LNCaP clone FGC (cell line): ENCODE measurements at regions not wholly inside any gene's neighbourhood (a gene's known extent, or its start where the extent isn't known, plus 50 kb on each side); places are given as distances from the start of the nearest gene placed in this dataset.

ENCODE experiments used
- DNase-seq: peaks from one replicate; pipeline ENCODE4 v3.0.0-alpha.2; 2011; ENCODE audit warnings: low read depth
- H3K4me3 ChIP-seq: 2 replicates; pipeline ENCODE4 v1.5.1; 2011; ENCODE audit warnings: mild to moderate bottlenecking, low read depth, low read length, control low read depth
- TF ChIP-seq, protein P1 (sequence below): IDR thresholded peaks from 2 replicates; pipeline ENCODE4 v1.5.1; 2012; ENCODE audit warnings: mild to moderate bottlenecking; ENCODE audit not compliant: control insufficient read depth, insufficient read depth; ENCODE audit errors: extremely low read depth

GRCh38 chr1:69406244-69406643 is 161.5 kb upstream of the LRRC7 start:
- no peak overlapping the region for H3K4me3 ChIP-seq
- TF ChIP-seq, protein P1, sequence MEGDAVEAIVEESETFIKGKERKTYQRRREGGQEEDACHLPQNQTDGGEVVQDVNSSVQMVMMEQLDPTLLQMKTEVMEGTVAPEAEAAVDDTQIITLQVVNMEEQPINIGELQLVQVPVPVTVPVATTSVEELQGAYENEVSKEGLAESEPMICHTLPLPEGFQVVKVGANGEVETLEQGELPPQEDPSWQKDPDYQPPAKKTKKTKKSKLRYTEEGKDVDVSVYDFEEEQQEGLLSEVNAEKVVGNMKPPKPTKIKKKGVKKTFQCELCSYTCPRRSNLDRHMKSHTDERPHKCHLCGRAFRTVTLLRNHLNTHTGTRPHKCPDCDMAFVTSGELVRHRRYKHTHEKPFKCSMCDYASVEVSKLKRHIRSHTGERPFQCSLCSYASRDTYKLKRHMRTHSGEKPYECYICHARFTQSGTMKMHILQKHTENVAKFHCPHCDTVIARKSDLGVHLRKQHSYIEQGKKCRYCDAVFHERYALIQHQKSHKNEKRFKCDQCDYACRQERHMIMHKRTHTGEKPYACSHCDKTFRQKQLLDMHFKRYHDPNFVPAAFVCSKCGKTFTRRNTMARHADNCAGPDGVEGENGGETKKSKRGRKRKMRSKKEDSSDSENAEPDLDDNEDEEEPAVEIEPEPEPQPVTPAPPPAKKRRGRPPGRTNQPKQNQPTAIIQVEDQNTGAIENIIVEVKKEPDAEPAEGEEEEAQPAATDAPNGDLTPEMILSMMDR = no peak
- no peak for DNase-seq

DNA sequence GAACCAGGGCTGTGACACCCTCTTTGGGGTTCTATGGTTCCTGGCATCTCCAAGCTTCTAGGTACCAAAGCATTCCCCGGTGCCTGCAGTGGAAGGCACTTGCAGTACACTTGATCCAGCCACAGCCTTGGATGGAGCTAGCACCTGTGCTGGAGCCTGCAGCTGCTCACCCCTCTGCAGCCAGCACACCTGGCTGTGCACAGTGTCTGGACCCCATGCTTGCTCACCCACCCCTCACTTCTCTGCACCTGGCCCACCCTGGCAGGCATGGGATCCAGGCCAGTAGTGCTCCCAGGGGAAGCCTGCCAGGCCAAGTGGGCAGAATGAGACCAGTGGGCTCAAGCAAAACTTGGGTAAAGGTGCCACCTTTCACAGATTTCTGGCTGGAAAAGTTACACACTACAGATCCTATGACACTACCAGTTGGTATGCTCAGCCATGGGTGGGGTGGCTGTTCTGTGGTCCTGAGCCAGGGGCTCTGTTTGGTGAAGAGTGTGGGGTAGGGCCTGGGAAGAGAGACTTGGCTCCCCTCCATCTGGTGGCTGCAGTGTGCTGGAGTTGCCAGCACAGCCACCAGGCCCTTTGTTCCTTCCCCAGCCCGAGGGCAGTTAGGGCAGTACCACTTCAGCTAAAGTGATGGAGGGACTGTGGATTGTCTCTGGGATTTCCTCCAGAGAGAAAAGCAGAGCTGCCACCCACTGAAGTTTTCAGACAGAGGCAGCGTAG is 157.8 kb upstream of the LRRC7 start:
- DNase-seq = no peak
- H3K4me3 ChIP-seq = no peak overlapping the region
- TF ChIP-seq, protein P1 = no peak

DNA sequence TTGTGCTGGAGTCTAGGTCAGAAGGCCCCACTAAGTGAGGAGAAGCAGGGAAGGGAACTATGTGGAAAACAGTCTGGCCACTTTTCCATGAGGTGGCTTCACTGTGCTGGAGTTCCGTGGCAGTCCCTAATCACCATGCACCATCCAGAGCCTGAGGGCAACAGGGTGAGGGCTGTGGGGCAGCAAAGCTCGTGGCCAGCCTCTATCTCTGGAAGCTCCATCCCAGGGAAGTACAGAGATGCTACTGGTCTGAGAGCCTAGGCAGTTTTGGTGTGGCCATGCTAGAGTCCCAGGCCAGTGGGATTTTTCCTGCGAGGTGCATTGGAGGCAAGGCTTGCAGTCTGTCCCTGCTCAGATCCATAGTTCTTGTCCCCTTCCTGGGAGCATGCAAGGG is 157.3 kb upstream of the LRRC7 start:
- DNase-seq = no peak
- H3K4me3 ChIP-seq = no peak overlapping the region
- TF ChIP-seq, protein P1 = no peak

DNA sequence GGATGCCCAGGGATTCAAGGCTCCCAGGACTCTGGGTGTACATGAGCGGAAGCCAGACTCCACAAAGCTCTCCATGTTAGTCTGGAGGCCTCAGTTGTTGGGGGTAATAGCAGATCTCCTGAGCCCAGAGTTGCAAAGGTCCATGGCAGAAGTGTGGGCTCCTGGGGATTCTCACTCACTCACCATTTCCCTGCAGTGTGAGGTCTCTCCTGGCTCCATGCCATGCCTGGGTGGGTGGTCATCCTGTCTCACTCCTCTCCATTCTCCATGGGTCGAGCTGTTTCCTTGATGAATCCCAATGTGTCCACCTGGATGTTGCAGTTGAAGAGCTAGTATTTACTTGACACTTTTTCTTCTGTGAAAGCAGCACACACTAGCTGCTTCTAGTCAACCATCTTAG is 156.8 kb upstream of the LRRC7 start:
- DNase-seq = no peak
- TF ChIP-seq, protein P1 = no peak
- H3K4me3 ChIP-seq = no peak overlapping the region

- TF ChIP-seq, protein P1 = no peak
- H3K4me3 ChIP-seq = no peak overlapping the region
- no peak for DNase-seq
These were observed 156.1 kb upstream of the LRRC7 start for GRCh38 chr1:69411617-69412016.

DNA sequence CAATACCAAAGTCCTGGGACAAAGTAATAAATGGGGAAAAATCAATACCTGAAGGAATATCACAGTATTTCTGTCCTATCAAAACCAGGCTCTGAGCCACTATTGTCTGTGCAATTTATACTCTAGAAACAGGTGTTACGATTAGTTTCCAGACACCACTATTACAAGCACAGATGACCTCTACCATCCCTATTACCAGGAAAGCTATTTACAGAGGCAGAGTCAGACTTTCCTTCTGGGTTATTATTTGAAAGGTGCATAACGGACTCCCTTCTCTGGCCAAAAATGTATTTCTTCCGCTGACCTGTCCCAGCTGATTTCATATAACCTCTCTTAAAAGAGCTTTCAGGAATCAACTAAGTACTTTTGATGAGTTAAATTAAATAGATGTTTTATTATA is 154.6 kb upstream of the LRRC7 start:
- no peak overlapping the region for H3K4me3 ChIP-seq
- no peak for DNase-seq
- TF ChIP-seq, protein P1 = no peak

- no peak for DNase-seq
- TF ChIP-seq, protein P1 = no peak
- H3K4me3 ChIP-seq = no peak overlapping the region
These were observed 153.1 kb upstream of the LRRC7 start for GRCh38 chr1:69414574-69414973.
